ENCODE measurements at regions not wholly inside any gene's neighbourhood (a gene's known extent, or its start where the extent isn't known, plus 50 kb on each side); places are given as distances from the start of the nearest gene placed in this dataset.

DNA sequence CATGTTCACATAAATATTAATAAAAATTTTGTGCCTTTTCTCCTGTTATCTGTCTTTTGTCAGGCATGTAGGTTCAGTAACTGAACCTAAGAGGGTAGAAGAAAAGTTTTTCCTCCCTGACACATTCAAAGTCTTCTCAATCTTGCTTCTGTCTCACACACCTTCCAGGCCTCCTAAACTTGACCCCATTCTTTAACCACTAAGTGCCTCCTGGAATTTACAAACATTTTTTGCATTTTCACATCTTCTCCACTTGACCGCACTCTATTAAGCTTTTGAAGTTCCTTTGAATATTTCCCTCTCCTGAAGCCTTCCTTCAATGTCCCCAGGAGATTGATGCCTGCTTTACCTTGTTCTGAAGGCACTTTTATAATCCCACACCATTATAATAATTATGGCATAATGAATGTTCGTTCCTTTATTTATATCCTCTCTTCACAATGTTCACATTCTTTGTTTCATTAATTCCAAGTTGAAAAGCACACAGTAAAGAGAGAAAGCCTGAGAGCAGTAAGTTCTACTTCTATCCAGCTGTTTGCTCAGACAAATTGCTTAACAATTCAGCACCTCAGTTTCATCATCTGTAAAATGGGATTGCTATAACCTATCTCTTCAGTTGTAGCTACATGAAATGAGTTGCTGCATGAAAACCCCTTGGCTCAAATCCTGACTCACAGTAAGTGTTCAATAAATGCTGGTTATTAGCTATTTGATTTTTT is 184.8 kb upstream of the KLHL29 start:
- no peak for DNase-seq

DNA sequence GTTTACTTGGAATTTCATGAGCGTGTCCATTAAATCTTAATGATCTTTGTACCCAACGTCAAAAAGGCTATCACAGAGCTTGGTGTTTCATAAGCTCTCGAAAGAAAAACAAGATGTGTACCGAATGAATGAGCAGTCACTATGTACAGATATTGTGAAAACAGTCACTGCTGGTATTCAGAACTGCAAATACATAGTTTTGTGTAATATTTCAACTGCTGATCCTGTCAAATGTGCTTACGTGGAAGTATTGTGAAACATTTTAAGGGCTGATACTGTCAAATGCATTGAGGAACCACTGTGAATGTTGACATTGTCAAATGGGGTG is 184.2 kb upstream of the KLHL29 start:
- DNase-seq: no peak

DNA sequence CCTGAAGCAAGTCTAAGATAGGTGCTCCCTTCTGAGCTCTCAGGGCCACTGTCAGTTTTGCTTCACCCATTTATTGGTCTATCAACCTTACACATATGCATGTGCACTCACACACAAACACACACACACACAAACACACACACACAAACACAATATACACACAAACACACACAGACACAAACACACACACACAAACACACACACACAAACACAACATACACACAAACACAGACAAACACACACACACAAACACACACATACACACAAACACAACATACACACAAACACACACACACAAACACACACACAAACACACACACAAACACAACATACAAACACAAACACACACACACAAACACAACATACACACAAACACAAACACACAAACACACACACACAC is 181.6 kb upstream of the KLHL29 start:
- no peak for DNase-seq

DNA sequence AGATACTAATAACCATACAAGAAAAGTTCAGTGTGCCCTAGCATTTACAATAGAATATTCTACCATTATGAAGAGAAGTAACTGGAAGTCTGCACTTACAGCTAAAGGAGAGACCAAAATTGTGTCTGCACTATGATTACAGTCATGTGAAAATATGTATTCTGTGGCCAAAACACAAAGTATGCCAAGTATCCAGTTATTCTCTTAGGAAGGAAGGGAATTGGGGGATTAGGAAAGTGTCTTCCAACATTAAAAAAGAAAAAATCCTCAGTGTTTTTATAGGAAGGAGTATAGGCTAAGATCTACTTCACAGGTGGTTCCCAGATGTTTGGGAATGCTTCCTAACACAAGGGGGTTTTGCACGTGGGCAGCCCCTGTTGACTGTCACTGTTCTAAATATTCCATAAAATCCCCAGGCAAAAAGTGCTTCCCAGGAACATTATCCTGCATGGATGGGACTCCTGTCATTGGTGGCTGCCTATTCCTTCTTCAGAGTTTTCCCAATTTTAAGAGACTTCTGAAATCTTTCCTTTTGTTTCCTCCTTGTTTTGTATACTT is 180.2 kb upstream of the KLHL29 start:
- DNase-seq: no peak

DNA sequence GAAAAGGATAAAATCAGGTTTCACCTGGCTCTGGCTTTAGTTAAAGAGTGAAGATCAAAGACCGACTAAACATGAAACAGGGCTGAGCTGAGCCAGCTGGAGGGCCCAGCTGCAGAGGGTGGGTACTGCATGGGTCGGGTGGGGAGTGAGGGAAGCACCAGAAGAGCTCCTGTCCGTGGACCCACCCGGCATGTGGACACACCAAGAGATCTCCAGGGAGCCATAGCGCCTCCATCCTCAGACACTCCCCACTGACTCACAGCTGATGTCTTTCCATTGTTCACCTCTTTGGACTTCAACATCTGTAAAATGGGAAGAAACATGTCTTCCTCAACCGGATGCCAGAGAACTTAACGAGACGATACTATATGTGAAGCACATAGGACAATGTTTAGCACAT is 178.3 kb upstream of the KLHL29 start:
- DNase-seq: no peak

DNA sequence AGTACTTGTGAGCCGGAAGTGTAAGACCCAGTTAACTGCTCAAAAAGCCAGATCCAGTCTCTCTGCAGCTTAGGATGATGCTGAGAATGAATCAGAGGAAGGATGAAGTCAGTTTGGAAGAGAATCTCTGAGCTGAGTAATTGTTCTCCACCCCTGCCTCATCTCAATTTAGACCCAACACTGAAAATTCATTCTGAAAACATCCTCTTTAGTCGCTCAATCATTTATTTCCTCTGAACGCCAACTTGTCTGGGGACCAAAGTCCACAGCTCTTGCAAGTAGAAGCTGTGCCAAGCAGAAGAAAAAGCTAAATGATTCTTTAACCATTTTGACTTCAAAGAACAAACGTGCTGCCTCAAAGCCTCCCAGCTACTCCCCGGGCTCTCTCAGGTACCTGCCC is 177.1 kb upstream of the KLHL29 start:
- no peak for DNase-seq

DNA sequence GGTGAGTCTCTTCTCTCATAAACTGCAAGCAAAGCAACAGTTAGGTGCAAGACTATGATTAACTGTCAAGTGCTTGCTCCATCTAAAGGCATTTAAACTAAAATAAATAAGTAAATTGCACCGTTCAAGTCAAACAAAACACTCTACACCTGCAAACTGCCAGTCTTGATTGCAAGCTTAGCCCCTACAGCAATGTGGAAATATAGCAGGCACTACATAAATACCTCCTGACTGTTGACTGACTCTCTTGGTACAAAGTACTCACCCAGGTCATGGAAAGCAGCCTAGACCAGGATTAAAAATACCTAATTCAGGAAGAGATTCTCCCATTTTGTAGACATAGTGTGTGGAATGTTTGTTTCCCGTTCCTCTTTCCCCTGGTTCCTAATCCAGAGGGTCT is 176.6 kb upstream of the KLHL29 start:
- no peak for DNase-seq

DNA sequence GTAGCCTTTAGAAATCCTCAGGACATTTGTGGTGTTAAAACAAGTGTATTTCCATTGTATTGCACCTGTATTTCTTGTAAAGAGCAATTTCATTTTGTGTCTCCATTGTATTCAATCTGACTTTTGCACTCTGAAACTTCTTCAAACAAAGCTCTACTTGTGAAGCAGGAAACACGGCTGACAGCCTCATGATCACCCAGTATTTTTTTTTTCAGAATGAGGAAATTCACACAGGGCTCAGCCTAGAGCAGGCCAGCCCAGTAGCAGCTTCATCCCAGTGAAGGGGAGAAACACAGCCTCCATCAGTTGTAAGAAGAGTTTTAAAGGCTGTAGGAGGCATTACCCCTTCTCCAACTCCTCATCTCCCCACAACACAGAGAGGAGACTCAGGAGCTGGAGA is 175.9 kb upstream of the KLHL29 start:
- no peak for DNase-seq

DNA sequence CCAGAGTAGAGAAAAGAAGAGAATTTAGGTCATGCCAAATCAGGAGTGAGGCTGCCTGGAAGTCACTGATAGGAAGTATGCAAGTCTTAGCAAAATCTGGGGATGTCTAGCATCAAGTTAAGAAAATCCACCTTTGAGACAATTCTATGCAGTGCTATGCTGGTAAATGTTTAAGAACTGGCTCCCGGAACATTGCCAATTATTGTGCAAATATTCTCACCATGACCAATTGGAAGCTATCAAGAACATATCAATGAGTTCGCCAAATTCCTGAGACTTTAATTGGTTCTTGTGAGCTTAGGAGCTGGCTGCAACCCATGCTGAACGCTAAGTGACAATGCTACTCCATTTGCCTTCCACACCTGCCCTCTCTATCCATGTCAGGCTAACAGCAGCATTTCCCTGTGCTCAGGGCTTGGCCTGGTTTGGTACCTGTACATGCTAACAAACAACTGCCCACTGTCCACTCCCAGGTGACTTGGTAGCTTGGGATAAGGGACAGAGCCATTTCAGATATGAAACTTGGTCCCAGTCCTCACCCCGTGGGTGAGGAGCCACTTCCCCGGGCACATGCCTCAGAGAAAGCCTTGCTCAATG is 172.9 kb upstream of the KLHL29 start:
- no peak for DNase-seq

DNA sequence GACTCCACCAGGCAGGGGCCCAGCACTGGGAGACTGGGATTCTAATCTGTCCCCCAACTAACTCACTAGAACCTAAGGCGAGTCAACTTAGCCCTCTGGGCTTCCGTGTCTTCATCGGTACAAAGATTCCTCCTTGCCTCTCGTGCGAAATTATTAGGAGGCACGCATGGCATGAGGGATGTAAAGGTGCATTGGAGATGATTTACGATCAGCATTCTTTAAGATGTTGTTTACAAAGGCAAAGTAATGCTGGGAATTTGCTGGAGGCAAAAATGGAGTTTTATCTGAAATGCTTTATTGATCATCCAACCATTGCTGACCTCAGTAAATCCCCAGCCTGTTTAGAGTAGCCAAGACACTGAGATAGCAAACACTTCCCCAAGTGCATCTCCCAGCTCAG is 171.8 kb upstream of the KLHL29 start:
- no peak for DNase-seq

DNA sequence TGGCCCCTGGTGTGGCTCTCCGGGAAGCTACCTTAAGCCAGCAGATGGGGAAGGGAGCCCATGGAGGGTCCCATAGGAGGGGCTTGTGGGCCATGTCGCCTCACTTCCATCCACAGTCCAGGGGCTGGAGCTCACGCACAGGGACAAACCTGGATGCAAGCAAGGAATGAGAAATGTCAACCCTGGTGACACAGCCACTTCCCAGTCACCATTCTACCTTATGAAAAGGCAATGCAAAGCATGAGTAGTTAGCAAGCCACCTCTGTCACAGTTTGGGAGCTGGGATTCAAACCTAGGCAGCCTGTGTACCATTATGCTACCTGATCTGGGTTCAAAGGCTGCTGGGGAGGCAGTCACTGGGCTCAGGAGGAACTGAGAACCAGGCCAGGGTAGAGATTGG is 170.0 kb upstream of the KLHL29 start:
- DNase-seq: no peak

DNA sequence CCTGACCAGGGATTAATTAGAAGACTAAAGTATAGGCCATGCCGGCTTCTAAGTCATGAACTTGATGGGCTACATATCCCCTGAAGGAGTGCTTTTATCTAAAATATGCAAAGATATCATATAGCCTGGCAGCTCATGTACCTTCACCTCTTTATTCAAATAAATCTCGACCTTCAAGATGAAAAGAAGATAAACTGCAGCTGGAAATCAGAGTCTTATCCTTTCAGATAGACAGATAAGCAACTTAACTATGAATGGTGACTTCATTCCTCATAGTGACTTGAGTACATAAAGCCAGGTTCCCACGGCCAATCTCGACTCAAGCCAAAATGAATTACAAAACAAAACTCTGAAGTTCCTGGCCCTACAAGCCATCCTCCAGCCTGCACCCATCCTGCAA is 165.3 kb upstream of the KLHL29 start:
- no peak for DNase-seq

DNA sequence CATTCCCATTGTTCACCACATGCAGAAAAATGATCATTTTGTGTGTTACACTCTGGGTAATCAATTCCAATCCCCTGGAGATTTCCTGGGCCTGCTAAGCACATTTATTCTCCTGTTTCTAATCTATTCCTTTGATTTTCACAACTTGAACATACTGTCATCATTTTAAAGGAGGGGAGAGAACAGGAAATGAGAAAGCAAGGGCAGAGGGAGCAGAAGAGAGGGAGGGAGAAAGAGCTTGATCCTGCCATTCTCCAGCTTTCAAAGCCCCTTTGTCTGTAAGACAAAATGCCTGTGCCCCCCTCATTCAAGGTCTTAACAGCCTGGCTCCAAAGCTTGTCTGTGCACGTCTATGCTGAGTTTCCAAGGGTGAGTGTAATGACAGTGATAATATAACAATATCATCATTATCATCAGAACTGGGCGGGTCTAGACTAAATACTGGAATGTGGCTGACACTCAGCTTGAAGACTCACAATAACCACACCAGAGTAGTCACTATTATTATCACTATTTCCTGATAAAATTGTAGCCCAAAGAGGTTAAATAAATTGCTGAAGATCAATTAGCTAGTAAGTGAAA is 164.4 kb upstream of the KLHL29 start:
- DNase-seq: no peak

DNA sequence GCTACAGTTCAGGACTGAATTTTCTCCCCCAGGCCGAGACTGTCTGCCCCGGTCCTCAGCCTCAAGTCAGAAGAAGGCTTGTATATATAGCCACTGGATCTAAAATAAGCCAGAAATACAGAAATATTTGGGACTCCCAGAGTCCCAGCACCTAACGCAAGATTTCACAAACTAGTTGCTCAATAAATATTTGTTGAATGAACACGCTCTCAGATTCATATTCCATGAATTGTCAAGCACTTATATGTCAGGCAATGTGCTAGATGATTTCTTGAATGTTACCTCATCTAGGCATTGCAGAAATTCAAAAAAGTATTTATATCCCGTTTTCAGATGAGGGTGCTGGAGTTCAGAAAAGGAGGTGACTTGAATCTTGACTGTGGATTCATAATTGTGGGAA is 163.7 kb upstream of the KLHL29 start:
- no peak for DNase-seq

DNA sequence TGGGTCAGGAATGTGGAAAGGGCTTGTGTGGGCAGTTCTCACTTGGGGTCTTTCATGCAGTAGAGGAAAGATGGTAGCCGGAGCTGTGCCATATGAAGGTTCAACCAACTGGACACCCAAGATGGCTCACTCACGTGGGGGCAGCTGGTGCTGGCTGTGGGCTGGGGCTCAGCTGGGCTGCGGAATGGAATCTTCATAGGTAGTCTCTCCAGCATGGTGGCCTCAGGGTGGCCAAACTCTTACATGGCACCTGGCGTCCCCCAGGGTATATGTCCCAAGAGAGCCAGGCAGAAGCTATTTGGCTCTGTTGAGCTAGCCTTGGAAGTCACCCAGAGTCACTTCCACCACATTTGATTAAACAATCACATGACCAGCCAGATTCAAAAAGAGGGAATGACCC is 163.1 kb upstream of the KLHL29 start:
- no peak for DNase-seq

DNA sequence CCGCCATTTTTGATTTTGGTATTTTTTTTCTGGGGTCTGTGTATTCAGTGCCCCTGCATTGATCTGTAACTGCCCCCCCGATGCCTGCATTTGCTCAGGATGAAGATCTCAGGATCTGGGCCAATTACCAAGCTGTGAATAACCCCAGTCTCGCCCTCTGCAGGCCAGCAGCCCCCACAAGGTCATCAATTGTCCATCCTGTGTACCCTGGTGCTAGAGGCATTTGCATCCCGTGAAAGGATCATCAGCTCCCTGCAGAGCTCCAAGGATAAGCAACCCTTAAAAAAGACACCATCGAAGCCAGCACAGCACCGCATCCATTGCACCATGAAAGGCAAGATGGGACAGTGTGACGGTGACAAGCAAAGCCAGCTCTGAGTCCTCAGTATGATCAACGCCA is 154.1 kb upstream of the KLHL29 start:
- DNase-seq: no peak

DNA sequence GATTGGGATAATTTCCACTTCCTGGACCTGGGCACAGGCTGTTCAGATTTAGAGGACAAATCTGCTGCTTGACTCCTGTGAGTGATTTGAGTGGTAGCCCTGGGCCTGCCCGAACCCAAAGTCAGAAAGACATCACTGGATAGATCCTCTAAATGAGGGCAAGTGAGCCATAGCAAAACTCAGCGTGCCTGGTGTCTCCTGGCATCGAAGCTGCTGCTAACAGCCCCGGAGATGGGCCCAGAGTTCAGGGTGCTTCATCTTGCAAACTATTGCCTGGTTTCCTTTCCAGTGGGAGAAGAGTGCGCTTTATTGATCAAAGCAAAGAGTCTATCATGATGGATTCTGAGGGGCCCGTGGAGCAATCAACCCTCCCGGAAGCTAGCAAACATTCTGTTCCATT is 153.1 kb upstream of the KLHL29 start:
- no peak for DNase-seq

DNA sequence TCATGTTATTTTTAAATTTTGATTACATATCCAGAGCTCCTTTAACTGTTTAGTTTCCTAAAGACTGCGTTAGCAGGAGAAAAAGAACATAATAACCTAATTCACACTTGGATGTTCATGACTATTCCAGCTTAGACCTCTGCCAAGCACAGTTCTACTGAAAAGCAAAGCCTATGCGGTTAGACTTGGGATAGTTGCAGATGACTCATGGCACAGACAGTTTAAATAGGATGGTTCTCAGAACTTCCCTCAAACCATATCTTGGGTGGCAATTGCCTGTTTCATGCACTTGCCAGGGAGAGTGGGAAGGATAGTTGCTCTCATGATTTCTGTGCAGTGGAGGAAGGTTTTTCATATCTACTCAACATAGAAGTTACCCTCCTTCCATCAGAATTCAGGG is 149.7 kb upstream of the KLHL29 start:
- DNase-seq: no peak

DNA sequence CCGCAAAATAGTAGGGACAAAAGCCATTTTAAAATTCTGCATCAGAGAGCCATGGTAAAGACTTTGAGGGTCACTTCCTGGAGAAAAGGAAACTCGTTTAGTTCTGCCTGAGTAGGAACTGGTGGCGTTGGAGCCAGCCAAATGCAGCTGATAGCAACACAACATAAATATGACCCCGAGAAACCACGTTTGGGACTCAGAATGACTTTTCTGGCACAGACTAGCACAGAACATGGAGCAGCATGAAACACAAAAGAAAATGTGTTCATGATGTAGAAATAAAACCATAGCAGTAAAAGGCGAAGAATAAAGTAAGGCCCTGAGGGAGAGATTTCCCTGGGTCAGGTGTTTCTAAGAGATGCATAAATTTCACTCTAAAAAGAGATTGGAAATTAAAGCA is 149.2 kb upstream of the KLHL29 start:
- DNase-seq: no peak

DNA sequence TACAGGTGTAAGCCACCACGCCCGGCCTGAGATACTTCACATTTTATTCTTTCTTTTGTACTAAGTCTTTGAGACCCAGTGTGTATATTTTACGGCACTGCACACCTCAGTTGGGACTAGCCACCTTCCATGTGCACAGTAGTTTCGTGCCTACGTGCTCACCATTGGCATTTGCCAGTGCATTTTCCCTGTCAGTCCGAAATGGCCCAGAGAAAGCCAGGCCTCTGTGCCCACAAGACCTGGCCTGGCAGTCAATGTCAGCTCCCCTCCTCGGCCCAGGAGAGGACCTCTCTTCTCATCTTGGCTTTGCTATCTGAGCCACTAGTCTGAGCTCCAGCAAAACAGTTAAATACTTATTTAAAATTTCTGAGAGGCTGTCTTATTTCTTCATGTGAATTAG is 147.8 kb upstream of the KLHL29 start:
- DNase-seq: no peak

DNA sequence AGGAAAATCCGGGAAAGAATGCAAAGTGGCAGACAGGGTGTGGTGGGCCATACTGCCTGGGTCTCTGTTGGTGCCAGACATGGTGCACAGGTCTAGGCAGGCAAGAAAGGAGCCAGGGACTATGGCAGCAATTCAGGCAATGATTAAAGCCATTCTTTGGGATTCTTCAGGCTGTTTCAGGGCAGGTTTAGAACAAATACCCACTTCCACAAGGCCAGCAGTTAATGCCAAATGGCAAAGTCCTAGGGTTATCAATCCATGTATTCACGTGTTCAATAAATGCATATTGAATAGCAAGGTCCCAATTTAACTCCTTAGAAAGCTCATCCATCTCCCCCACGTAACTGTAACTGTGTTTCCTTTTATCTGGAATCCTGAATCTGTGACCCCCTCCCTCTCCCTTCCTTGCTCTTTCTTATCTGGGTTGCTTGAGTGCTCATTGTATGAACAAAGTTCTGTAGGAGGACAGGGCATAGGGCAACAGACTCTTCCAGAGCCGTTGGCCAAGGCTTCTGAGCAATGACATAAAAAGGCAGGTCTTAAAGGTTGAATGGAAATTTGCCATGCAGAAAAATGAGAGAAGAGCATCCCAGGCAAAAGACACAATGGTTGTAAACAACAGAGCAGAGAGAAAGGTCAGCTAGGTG is 146.8 kb upstream of the KLHL29 start:
- DNase-seq: no peak

DNA sequence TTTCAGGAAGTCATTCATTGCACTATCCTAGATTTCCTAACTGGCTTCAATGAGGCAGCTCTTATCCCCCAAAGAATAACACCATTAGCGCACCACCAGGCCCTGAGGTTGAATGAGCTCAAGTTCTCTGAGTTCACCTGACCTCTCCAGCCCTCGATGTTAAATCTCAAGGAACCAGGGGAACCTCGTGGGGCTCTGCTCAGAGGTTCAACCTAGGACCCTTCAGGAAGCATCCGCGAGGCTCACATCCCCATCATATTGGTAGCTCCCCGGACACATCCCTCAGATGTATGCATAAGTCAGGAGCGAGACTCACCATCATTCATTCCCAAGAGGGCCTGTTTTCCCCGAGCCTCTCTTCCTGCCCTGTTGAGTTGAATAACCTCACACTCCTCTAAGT is 145.6 kb upstream of the KLHL29 start:
- no peak for DNase-seq

DNA sequence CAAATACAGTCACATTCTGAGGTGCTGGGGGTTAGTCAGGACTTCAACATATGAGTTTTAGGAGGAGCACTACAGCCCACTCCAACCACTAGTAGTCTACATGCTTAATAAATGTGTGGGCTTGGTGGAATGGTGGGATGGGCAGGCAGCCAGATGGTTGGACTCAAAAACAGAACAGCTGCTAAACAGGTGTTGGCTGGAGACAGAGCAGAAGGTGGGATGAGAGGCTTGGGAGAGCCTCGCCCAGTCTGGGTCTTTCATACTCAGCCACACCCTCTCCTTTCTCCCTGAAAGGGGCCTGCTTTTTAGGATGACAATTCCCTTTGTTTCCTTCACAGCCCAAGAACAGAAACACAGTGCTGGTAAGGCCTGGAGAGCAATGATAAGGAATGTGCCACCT is 143.9 kb upstream of the KLHL29 start:
- DNase-seq: no peak

DNA sequence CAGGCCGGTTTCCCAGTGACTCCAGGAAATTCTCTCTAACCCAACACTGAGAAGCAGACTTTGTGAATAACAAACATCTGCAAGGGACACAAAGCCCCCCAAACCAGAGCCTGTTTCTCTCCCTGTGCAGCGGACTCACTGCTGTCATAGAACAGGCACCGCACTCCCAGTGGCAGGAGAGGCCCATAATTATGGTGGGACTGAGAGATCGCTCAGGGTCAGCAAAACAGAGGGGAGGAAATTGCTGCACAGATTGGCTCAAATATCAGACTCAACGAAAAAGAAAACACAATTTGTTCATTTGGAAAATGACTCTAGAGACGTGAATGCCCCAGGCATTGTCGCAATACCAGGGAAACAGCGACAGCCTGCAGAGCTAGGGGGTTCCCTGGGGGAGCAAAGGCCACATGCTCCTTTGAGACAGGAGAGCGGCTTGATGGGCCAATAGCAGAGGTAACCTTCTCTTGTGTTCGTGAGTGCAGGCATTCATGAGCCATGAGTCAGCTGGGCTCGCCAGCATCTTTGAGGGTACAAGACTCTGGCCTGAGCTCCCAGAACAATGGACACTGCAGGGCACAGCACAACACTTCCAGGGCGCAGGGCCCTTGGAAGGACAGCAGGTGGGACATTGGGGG is 143.3 kb upstream of the KLHL29 start:
- DNase-seq: no peak

All from GF-D8 (cell line).